ENCODE measurements at regions not wholly inside any gene's neighbourhood (a gene's known extent, or its start where the extent isn't known, plus 50 kb on each side); places are given as distances from the start of the nearest gene placed in this dataset.

DNA sequence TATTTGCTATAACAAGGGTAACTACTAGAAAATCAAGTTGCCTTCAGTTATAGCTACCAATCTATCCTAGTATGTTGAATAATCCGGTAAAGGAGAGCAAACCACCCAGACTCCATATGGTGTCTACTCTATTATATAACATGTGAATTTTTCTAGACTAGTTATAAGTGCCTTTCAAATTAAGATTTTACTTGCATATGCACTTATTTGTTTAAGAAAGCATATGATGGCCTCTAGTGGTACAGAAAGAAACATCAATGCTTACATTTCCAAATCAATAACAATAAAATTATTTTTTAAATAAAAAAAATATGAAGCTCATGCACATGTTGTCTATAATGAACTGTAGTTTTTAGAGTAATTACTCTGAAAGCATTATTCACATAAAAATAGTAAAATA, 1516.4 kb upstream of the PABPC4L start:
- no peak for DNase-seq (ENCODE audit: extremely low spot score, unreplicated experiment)
- no peaks in the 10 kb centered on the region for H3K9me3 Mint-ChIP-seq (ENCODE audit: unreplicated experiment)
- H3K27me3 Mint-ChIP-seq (ENCODE audit: unreplicated experiment) = no peaks in the 10 kb centered on the region

DNA sequence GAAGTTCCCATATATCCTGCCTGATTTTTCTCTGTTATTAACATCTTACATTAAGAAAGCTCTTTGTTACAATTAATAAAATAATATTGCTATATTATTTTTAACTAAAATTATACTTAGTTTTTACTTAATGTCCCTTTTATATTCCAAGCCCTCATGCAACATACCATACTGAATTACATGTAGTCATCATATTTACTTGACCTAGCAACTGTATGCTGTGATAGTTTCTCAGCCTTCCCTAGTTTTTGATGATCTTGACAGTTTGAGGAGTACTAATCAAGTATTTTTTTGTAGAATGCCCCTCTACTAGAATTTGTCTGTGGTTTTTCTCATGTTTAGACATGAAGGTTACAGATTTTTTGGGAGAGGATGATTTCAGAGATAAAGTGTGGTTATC, 1503.8 kb upstream of the PABPC4L start:
- DNase-seq (ENCODE audit: extremely low spot score, unreplicated experiment) = no peak
- H3K36me3 Mint-ChIP-seq (ENCODE audit: unreplicated experiment) = no peaks in the 10 kb centered on the region
- no peaks in the 10 kb centered on the region for H3K27me3 Mint-ChIP-seq (ENCODE audit: unreplicated experiment)
- H3K4me3 Mint-ChIP-seq (ENCODE audit: unreplicated experiment) = no peak overlapping the region
- H3K4me1 Mint-ChIP-seq (ENCODE audit: unreplicated experiment) = no peaks in the 10 kb centered on the region
- H3K27ac Mint-ChIP-seq (ENCODE audit: unreplicated experiment) = no peak overlapping the region
- peaks cover 4% of the 10 kb centered on the region for H3K9me3 Mint-ChIP-seq (ENCODE audit: unreplicated experiment)
- TF ChIP-seq, protein P1, sequence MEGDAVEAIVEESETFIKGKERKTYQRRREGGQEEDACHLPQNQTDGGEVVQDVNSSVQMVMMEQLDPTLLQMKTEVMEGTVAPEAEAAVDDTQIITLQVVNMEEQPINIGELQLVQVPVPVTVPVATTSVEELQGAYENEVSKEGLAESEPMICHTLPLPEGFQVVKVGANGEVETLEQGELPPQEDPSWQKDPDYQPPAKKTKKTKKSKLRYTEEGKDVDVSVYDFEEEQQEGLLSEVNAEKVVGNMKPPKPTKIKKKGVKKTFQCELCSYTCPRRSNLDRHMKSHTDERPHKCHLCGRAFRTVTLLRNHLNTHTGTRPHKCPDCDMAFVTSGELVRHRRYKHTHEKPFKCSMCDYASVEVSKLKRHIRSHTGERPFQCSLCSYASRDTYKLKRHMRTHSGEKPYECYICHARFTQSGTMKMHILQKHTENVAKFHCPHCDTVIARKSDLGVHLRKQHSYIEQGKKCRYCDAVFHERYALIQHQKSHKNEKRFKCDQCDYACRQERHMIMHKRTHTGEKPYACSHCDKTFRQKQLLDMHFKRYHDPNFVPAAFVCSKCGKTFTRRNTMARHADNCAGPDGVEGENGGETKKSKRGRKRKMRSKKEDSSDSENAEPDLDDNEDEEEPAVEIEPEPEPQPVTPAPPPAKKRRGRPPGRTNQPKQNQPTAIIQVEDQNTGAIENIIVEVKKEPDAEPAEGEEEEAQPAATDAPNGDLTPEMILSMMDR (IDR thresholded peaks at IDR 0.05) = no peak

More for the DNA sequence above, 1516.4 kb upstream of the PABPC4L start:
- H3K27ac Mint-ChIP-seq (ENCODE audit: unreplicated experiment) = no peak overlapping the region
- no peaks in the 10 kb centered on the region for H3K4me1 Mint-ChIP-seq (ENCODE audit: unreplicated experiment)
- H3K36me3 Mint-ChIP-seq (ENCODE audit: unreplicated experiment) = no peaks in the 10 kb centered on the region
- TF ChIP-seq, protein P1 (IDR thresholded peaks at IDR 0.05) = peak; percentile 55
- H3K4me3 Mint-ChIP-seq (ENCODE audit: unreplicated experiment) = no peak overlapping the region

DNA sequence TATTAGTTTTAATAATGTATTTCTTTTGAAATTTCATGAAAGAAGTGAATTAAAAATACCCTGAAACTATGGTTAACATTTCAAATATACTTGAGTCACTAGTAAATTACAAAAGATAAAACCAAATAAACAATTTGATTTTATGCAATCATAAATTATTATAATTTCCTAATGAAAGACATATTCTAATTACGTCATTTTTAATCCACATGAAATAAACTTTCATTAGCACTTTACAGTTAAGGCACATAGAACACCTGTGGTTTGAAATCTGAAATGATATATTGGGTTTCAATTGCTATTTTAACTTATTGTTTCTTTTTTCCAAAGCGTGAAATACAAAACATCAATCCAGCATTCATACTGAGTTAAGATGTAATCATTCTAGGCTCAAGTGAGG, 1492.5 kb upstream of the PABPC4L start:
- no peaks in the 10 kb centered on the region for H3K27me3 Mint-ChIP-seq (ENCODE audit: unreplicated experiment)
- no peaks in the 10 kb centered on the region for H3K36me3 Mint-ChIP-seq (ENCODE audit: unreplicated experiment)
- no peak overlapping the region for H3K27ac Mint-ChIP-seq (ENCODE audit: unreplicated experiment)
- TF ChIP-seq, protein P1 (IDR thresholded peaks at IDR 0.05) = no peak
- H3K4me3 Mint-ChIP-seq (ENCODE audit: unreplicated experiment) = no peak overlapping the region
- no peak for DNase-seq (ENCODE audit: extremely low spot score, unreplicated experiment)
- peaks cover 10% of the 10 kb centered on the region for H3K9me3 Mint-ChIP-seq (ENCODE audit: unreplicated experiment)
- no peaks in the 10 kb centered on the region for H3K4me1 Mint-ChIP-seq (ENCODE audit: unreplicated experiment)

DNA sequence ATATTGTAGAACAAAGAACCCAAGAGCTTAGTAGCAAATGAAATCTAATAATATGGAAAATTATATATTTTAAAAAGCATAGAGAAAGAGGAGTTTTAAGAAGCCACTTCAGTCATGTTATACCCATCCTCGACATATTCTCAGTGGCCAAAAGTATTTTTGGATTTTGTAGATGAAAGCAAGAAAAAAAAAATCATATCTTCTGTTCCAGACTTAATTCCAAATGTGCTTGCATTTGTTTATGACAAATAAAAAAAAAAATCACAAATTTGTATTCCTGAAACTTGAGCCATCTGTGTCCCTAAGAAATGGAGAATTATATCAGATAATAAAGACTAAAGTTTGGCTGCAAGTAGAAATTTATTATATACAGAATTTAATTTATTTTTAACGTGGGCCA, 1482.4 kb upstream of the PABPC4L start:
- H3K4me3 Mint-ChIP-seq (ENCODE audit: unreplicated experiment) = no peak overlapping the region
- H3K36me3 Mint-ChIP-seq (ENCODE audit: unreplicated experiment) = no peaks in the 10 kb centered on the region
- H3K27me3 Mint-ChIP-seq (ENCODE audit: unreplicated experiment) = no peaks in the 10 kb centered on the region
- no peak overlapping the region for H3K27ac Mint-ChIP-seq (ENCODE audit: unreplicated experiment)
- no peaks in the 10 kb centered on the region for H3K4me1 Mint-ChIP-seq (ENCODE audit: unreplicated experiment)
- peaks cover 7% of the 10 kb centered on the region for H3K9me3 Mint-ChIP-seq (ENCODE audit: unreplicated experiment)
- TF ChIP-seq, protein P1 (IDR thresholded peaks at IDR 0.05) = no peak
- DNase-seq (ENCODE audit: extremely low spot score, unreplicated experiment) = no peak

DNA sequence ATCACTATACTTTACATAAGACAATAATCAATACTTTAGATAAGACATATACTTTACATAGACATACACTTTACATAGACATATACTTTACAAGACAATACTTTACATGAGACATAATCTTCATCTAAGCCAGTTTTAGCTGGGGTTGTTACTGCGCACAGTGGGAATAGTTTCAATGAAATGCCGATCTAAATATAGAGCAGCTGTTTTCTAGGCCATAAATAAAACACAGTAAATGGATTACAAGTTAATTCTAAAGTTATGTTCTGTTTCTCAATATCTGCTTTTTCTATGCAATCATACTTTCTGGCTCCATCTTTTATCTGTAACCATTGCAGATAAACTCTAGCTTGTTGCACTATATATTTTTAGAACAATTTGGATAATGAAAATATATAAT, 1470.6 kb upstream of the PABPC4L start:
- peaks cover 6% of the 10 kb centered on the region for H3K4me1 Mint-ChIP-seq (ENCODE audit: unreplicated experiment)
- no peaks in the 10 kb centered on the region for H3K9me3 Mint-ChIP-seq (ENCODE audit: unreplicated experiment)
- H3K36me3 Mint-ChIP-seq (ENCODE audit: unreplicated experiment) = no peaks in the 10 kb centered on the region
- DNase-seq (ENCODE audit: extremely low spot score, unreplicated experiment) = no peak
- H3K27me3 Mint-ChIP-seq (ENCODE audit: unreplicated experiment) = no peaks in the 10 kb centered on the region
- H3K4me3 Mint-ChIP-seq (ENCODE audit: unreplicated experiment) = no peak overlapping the region
- TF ChIP-seq, protein P1 (IDR thresholded peaks at IDR 0.05) = no peak
- no peak overlapping the region for H3K27ac Mint-ChIP-seq (ENCODE audit: unreplicated experiment)
